ENCODE measurements at regions not wholly inside any gene's neighbourhood (a gene's known extent, or its start where the extent isn't known, plus 50 kb on each side); places are given as distances from the start of the nearest gene placed in this dataset.

DNA sequence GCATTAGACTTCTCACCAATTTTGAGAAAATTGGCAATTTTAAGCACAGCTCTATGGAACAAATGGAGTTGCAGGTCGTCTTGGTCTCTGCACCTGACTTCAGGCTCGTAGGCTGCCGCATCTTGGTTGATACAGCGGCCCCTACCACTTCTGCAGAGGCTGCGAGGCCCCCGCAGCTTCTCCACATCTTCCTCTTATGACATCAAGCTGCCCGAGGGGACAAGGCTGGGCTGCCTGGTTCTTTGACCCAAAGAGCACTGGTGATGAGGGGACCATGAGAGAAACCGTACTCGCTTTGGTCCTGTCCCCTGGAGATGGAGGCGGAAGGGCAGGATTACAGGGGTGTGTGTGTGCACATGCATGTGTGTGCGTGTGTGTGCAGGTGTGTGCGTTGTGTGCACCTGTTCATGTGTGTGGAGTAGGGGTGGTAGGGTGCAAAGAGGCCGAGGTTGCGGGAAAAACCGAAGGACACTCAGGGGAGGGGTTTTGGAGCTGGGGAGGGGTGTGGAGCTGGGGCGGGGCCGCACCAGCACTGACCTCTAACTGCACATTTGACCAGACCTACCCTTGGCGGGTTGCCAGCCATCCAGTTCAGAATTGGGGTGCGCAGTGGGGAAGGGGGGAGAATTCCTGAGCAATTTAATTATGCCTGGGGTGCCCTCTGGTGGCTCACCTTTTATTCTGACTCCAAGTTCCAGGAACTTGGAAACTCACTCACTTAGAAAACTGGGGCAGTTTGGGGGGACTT, 65.1 kb upstream of the ARHGEF7 start:
- H3K36me3 ChIP-seq (ENCODE audit: control insufficient read depth in 1 of 2, insufficient read depth in 2 of 2, low read length in 2 of 2) = no peaks in the 10 kb centered on the region
- H3K9ac ChIP-seq (ENCODE audit: low read depth in 1 of 2, low read length in 2 of 2) = no peak overlapping the region
- no peaks in the 10 kb centered on the region for H3K4me1 ChIP-seq (ENCODE audit: control insufficient read depth in 1 of 2, insufficient read depth in 2 of 2, low read length in 2 of 2)
- no peak overlapping the region for H3K27ac ChIP-seq (ENCODE audit: low read depth, low read length)
- no peak overlapping the region for H3K4me3 ChIP-seq (ENCODE audit: low read depth in 1 of 2, low read length in 2 of 2)
- H3K27me3 ChIP-seq (ENCODE audit: control insufficient read depth in 1 of 2, insufficient read depth in 2 of 2, low read length in 2 of 2) = no peaks in the 10 kb centered on the region
- no peaks in the 10 kb centered on the region for H3K9me3 ChIP-seq (ENCODE audit: control insufficient read depth in 1 of 2, low read length in 2 of 2)

DNA sequence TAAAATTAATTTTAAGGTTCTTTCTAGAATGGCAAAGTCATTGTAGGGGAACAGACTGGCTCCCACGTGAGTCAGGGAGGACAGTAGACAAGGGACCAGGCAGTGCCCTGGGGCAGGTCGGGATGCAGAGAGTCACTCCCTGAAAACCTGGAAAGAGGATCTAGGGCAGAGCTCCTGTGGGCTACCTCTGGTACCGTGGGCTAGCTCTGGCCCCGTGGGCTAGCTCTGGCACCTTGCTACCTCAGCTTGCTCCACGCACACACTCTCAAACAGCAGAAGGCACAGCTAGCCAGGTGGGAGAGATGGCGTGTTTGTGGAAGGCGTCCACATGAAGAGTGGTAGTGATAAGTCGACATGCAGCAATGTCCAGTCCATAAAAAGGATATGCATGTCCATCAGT, 66.7 kb upstream of the ARHGEF7 start:
- Histone ChIP-seq H3K4me3 (ENCODE audit: low read depth in 1 of 2, low read length in 2 of 2) (no peak overlapping the region), H3K36me3 (ENCODE audit: control insufficient read depth in 1 of 2, insufficient read depth in 2 of 2, low read length in 2 of 2) (no peaks in the 10 kb centered on the region), H3K27me3 (ENCODE audit: control insufficient read depth in 1 of 2, insufficient read depth in 2 of 2, low read length in 2 of 2) (no peaks in the 10 kb centered on the region), H3K9ac (ENCODE audit: low read depth in 1 of 2, low read length in 2 of 2) (no peak overlapping the region), H3K27ac (ENCODE audit: low read depth, low read length) (no peak overlapping the region), H3K4me1 (ENCODE audit: control insufficient read depth in 1 of 2, insufficient read depth in 2 of 2, low read length in 2 of 2) (peaks cover 0 to 4% of the 10 kb centered on the region in 2 donors), H3K9me3 (ENCODE audit: control insufficient read depth in 1 of 2, low read length in 2 of 2) (no peaks in the 10 kb centered on the region)

- Histone ChIP-seq H3K4me1 (ENCODE audit: control insufficient read depth in 1 of 2, insufficient read depth in 2 of 2, low read length in 2 of 2) (peaks cover 0 to 4% of the 10 kb centered on the region in 2 donors), H3K27ac (ENCODE audit: low read depth, low read length) (no peak overlapping the region), H3K27me3 (ENCODE audit: control insufficient read depth in 1 of 2, insufficient read depth in 2 of 2, low read length in 2 of 2) (no peaks in the 10 kb centered on the region)
These were observed 67.8 kb upstream of the ARHGEF7 start for GRCh38 chr13:111047326-111047725.

DNA sequence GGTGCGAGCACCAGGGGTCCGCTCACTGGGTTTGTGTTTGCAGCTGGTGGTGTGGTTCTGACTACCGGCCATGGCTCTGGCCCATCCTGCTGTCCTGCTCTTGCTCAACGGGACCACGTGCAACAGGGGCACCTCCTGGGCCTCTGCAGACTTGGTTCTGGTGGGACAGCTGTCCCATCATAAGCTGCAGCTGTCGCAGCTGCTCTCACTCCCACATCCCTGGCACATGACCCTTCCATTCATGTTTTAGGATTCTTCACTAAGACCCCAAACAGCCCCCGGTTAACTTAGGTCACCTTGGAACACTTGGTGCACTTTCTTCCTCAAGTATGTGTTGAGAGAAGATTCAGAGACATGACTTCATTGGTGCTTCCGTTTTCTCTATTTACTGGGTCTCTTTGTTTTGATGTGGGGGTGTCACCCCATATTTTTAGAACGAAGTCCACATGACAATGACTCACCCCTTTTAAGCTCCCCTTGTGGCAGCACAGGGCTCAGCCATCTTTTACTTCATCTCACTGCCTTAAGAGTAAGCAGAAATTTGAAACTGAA, 68.4 kb upstream of the ARHGEF7 start:
- H3K27ac ChIP-seq (ENCODE audit: low read depth, low read length) = no peak overlapping the region

More at GRCh38 chr13:111047326-111047725, 67.8 kb upstream of the ARHGEF7 start:
- H3K36me3 ChIP-seq (ENCODE audit: control insufficient read depth in 1 of 2, insufficient read depth in 2 of 2, low read length in 2 of 2) = no peaks in the 10 kb centered on the region
- H3K9me3 ChIP-seq (ENCODE audit: control insufficient read depth in 1 of 2, low read length in 2 of 2) = no peaks in the 10 kb centered on the region
- H3K4me3 ChIP-seq (ENCODE audit: low read depth in 1 of 2, low read length in 2 of 2) = no peak overlapping the region
- no peak overlapping the region for H3K9ac ChIP-seq (ENCODE audit: low read depth in 1 of 2, low read length in 2 of 2)

DNA sequence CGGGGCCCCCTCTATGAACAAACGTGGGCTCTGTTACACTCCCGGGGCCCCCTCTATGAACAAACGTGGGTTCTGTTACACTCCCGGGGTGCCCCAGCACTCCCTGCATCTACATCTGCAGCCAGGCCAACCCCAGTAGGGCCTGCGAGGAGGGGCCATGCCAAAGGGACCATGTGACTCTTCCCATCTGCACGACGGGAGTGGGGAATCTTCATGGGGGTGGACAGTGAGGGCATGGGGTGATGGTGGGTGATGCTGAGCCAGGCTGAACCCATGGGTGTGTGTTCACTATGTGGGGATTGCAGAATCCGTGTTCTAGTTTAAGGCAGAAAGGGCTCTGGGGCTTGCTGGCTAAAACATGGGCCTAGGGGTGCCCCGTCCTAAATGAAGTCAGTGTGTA, 69.9 kb upstream of the ARHGEF7 start:
- Histone ChIP-seq H3K27ac (ENCODE audit: low read depth, low read length) (no peak overlapping the region), H3K27me3 (ENCODE audit: control insufficient read depth in 1 of 2, insufficient read depth in 2 of 2, low read length in 2 of 2) (peaks cover 0 to 2% of the 10 kb centered on the region in 2 donors), H3K9ac (ENCODE audit: low read depth in 1 of 2, low read length in 2 of 2) (no peak overlapping the region), H3K4me1 (ENCODE audit: control insufficient read depth in 1 of 2, insufficient read depth in 2 of 2, low read length in 2 of 2) (peaks cover 0 to 4% of the 10 kb centered on the region in 2 donors), H3K9me3 (ENCODE audit: control insufficient read depth in 1 of 2, low read length in 2 of 2) (no peaks in the 10 kb centered on the region), H3K4me3 (ENCODE audit: low read depth in 1 of 2, low read length in 2 of 2) (no peak overlapping the region), H3K36me3 (ENCODE audit: control insufficient read depth in 1 of 2, insufficient read depth in 2 of 2, low read length in 2 of 2) (no peaks in the 10 kb centered on the region)

More for the DNA sequence above, 68.4 kb upstream of the ARHGEF7 start:
- H3K4me3 ChIP-seq (ENCODE audit: low read depth in 1 of 2, low read length in 2 of 2) = no peak overlapping the region
- H3K27me3 ChIP-seq (ENCODE audit: control insufficient read depth in 1 of 2, insufficient read depth in 2 of 2, low read length in 2 of 2) = no peaks in the 10 kb centered on the region
- H3K4me1 ChIP-seq (ENCODE audit: control insufficient read depth in 1 of 2, insufficient read depth in 2 of 2, low read length in 2 of 2) = peaks cover 0 to 4% of the 10 kb centered on the region in 2 donors
- no peaks in the 10 kb centered on the region for H3K9me3 ChIP-seq (ENCODE audit: control insufficient read depth in 1 of 2, low read length in 2 of 2)
- no peak overlapping the region for H3K9ac ChIP-seq (ENCODE audit: low read depth in 1 of 2, low read length in 2 of 2)
- no peaks in the 10 kb centered on the region for H3K36me3 ChIP-seq (ENCODE audit: control insufficient read depth in 1 of 2, insufficient read depth in 2 of 2, low read length in 2 of 2)

GRCh38 chr13:111044087-111044830, 70.9 kb upstream of the ARHGEF7 start:
- H3K27me3 ChIP-seq (ENCODE audit: control insufficient read depth in 1 of 2, insufficient read depth in 2 of 2, low read length in 2 of 2) = peaks cover 0 to 3% of the 10 kb centered on the region in 2 donors
- no peaks in the 10 kb centered on the region for H3K9me3 ChIP-seq (ENCODE audit: control insufficient read depth in 1 of 2, low read length in 2 of 2)
- H3K4me1 ChIP-seq (ENCODE audit: control insufficient read depth in 1 of 2, insufficient read depth in 2 of 2, low read length in 2 of 2) = peaks cover 0 to 4% of the 10 kb centered on the region in 2 donors
- H3K36me3 ChIP-seq (ENCODE audit: control insufficient read depth in 1 of 2, insufficient read depth in 2 of 2, low read length in 2 of 2) = no peaks in the 10 kb centered on the region
- no peak overlapping the region for H3K27ac ChIP-seq (ENCODE audit: low read depth, low read length)
- H3K4me3 ChIP-seq (ENCODE audit: low read depth in 1 of 2, low read length in 2 of 2) = no peak overlapping the region
- no peak overlapping the region for H3K9ac ChIP-seq (ENCODE audit: low read depth in 1 of 2, low read length in 2 of 2)

GRCh38 chr13:111043575-111043982, 71.5 kb upstream of the ARHGEF7 start:
- Histone ChIP-seq H3K36me3 (ENCODE audit: control insufficient read depth in 1 of 2, insufficient read depth in 2 of 2, low read length in 2 of 2) (no peaks in the 10 kb centered on the region), H3K9me3 (ENCODE audit: control insufficient read depth in 1 of 2, low read length in 2 of 2) (no peaks in the 10 kb centered on the region), H3K4me1 (ENCODE audit: control insufficient read depth in 1 of 2, insufficient read depth in 2 of 2, low read length in 2 of 2) (peaks cover 0 to 4% of the 10 kb centered on the region in 2 donors), H3K4me3 (ENCODE audit: low read depth in 1 of 2, low read length in 2 of 2) (no peak overlapping the region), H3K9ac (ENCODE audit: low read depth in 1 of 2, low read length in 2 of 2) (no peak overlapping the region), H3K27me3 (ENCODE audit: control insufficient read depth in 1 of 2, insufficient read depth in 2 of 2, low read length in 2 of 2) (peaks cover 0 to 7% of the 10 kb centered on the region in 2 donors), H3K27ac (ENCODE audit: low read depth, low read length) (no peak overlapping the region)

DNA sequence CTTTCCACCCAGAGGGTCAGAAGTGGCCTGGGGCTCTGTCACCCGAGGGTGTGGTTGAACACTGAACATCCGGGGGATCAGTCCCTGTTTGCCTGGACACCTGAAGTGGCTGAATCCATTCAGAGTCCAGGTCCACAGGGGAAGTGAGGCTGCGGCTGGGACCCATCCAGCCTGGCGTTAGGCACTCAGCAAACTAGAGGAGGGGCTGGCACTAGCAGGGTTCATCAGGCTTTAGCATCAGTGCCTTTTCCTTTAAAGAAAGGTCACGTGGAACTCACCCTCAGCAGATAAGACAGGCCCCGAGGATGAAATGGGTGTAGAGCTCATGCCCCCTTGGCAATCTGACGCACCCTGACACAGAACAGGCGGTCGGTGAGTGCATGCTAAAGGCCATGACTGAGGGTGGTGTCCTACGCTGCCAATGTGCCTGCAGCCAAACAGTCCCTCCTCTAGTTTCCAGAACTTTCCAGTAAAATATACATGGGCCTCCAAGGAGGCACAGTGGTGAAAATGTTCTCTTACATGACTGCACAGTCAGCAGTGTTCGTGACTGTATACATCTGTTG, 72.4 kb upstream of the ARHGEF7 start:
- no peaks in the 10 kb centered on the region for H3K36me3 ChIP-seq (ENCODE audit: control insufficient read depth in 1 of 2, insufficient read depth in 2 of 2, low read length in 2 of 2)
- no peaks in the 10 kb centered on the region for H3K9me3 ChIP-seq (ENCODE audit: control insufficient read depth in 1 of 2, low read length in 2 of 2)
- H3K4me3 ChIP-seq (ENCODE audit: low read depth in 1 of 2, low read length in 2 of 2) = no peak overlapping the region
- H3K27me3 ChIP-seq (ENCODE audit: control insufficient read depth in 1 of 2, insufficient read depth in 2 of 2, low read length in 2 of 2) = peaks cover 0 to 7% of the 10 kb centered on the region in 2 donors
- H3K9ac ChIP-seq (ENCODE audit: low read depth in 1 of 2, low read length in 2 of 2) = no peak overlapping the region
- no peak overlapping the region for H3K27ac ChIP-seq (ENCODE audit: low read depth, low read length)
- peaks cover 0 to 4% of the 10 kb centered on the region in 2 donors for H3K4me1 ChIP-seq (ENCODE audit: control insufficient read depth in 1 of 2, insufficient read depth in 2 of 2, low read length in 2 of 2)

DNA sequence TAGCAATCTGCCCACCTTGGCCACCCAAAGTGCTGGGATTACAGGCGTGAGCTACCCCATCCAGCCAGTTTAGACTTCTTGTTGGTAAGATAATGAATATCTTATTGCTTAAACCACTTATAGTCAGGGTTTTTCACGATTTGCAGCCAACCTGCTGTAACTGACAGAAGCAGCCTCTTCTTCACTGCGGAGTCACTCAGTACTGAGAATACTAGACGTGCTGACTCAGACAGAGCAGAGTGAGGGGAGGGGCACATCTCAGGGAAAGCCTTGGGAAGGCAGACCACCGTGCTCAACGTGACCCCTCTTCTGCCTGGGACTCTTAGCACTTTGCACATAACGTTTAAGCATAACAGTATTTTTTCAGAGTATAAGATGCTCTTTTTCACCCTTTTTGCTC, 74.3 kb upstream of the ARHGEF7 start:
- Histone ChIP-seq H3K36me3 (ENCODE audit: control insufficient read depth in 1 of 2, insufficient read depth in 2 of 2, low read length in 2 of 2) (no peaks in the 10 kb centered on the region), H3K9me3 (ENCODE audit: control insufficient read depth in 1 of 2, low read length in 2 of 2) (no peaks in the 10 kb centered on the region), H3K9ac (ENCODE audit: low read depth in 1 of 2, low read length in 2 of 2) (no peak overlapping the region), H3K27me3 (ENCODE audit: control insufficient read depth in 1 of 2, insufficient read depth in 2 of 2, low read length in 2 of 2) (peaks cover 0 to 10% of the 10 kb centered on the region in 2 donors), H3K4me1 (ENCODE audit: control insufficient read depth in 1 of 2, insufficient read depth in 2 of 2, low read length in 2 of 2) (peaks cover 0 to 4% of the 10 kb centered on the region in 2 donors), H3K27ac (ENCODE audit: low read depth, low read length) (no peak overlapping the region), H3K4me3 (ENCODE audit: low read depth in 1 of 2, low read length in 2 of 2) (no peak overlapping the region)

- Histone ChIP-seq H3K4me1 (ENCODE audit: control insufficient read depth in 1 of 2, insufficient read depth in 2 of 2, low read length in 2 of 2) (peaks cover 0 to 4% of the 10 kb centered on the region in 2 donors), H3K4me3 (ENCODE audit: low read depth in 1 of 2, low read length in 2 of 2) (no peak overlapping the region), H3K9me3 (ENCODE audit: control insufficient read depth in 1 of 2, low read length in 2 of 2) (no peaks in the 10 kb centered on the region), H3K36me3 (ENCODE audit: control insufficient read depth in 1 of 2, insufficient read depth in 2 of 2, low read length in 2 of 2) (no peaks in the 10 kb centered on the region), H3K27ac (ENCODE audit: low read depth, low read length) (no peak overlapping the region), H3K9ac (ENCODE audit: low read depth in 1 of 2, low read length in 2 of 2) (no peak overlapping the region), H3K27me3 (ENCODE audit: control insufficient read depth in 1 of 2, insufficient read depth in 2 of 2, low read length in 2 of 2) (peaks cover 0 to 14% of the 10 kb centered on the region in 2 donors)
These were observed 75.4 kb upstream of the ARHGEF7 start for GRCh38 chr13:111039735-111040134.
